IMR-90 (cell line): ENCODE measurements at regions not wholly inside any gene's neighbourhood (a gene's known extent, or its start where the extent isn't known, plus 50 kb on each side); places are given as distances from the start of the nearest gene placed in this dataset.

Source experiments
- ATAC-seq: fragments of 200-7000 bp; cut with Tn5 transposase; 2 replicates; pipeline ENCODE4 v1.9.1; 2020; ENCODE audit warnings: low read depth, mild to moderate bottlenecking, moderate library complexity
- BruUV-seq: library from RNA; stranded (reverse); fragments of 400-500 nt; replicated peaks from 2 replicates; lab custom pipeline; 2021; lab: Mats Ljungman, UMichigan
- CTCF ChIA-PET: fragments of 300-600 bp; formaldehyde crosslinking; extraction: SDS; loops from one replicate; lab custom pipeline; 2021; ENCODE audit warnings: antibody characterized with exemption; lab: Yijun Ruan, JAX
- POLR2A ChIA-PET: fragments of 300-600 bp; sonication (Branson Sonifier 250); formaldehyde crosslinking; loops from one replicate; lab custom pipeline; 2022; ENCODE audit warnings: antibody characterized with exemption; ENCODE audit not compliant: unreplicated experiment; lab: Charles Lee
- DNase-seq: peaks from one replicate; pipeline ENCODE4 v3.0.0; 2013
- H2AFZ ChIP-seq: replicated peaks from 2 replicates; pipeline ENCODE3; 2013; ENCODE audit warnings: low read length, mild to moderate bottlenecking; ENCODE audit not compliant: poor library complexity
- H2AK5ac ChIP-seq: 2 replicates; pipeline ENCODE4 v1.6.1; 2013; ENCODE audit warnings: low read depth, low read length, inconsistent platforms
- H2AK9ac ChIP-seq: replicated peaks from 2 replicates; pipeline ENCODE3; 2013; ENCODE audit warnings: mild to moderate bottlenecking, low read depth, low read length, moderate library complexity; ENCODE audit not compliant: poor library complexity
- H2BK120ac ChIP-seq: 2 replicates; pipeline ENCODE4 v1.6.1; 2013; ENCODE audit warnings: low read depth, low read length, inconsistent platforms
- H2BK15ac ChIP-seq: 3 replicates; pipeline ENCODE4 v1.6.1; 2013; ENCODE audit warnings: low read depth, low read length, inconsistent platforms
- H2BK20ac ChIP-seq: 2 replicates; pipeline ENCODE4 v1.6.1; 2013; ENCODE audit warnings: low read depth, mild to moderate bottlenecking, inconsistent platforms, low read length, moderate library complexity
- H2BK5ac ChIP-seq: 2 replicates; pipeline ENCODE4 v1.6.1; 2013; ENCODE audit warnings: mild to moderate bottlenecking, low read depth, low read length, inconsistent platforms; ENCODE audit not compliant: poor library complexity, severe bottlenecking
- H3K14ac ChIP-seq: replicated peaks from 2 replicates; pipeline ENCODE4 v1.6.1; 2013; ENCODE audit warnings: low read depth, low read length, inconsistent platforms
- H3K18ac ChIP-seq: 2 replicates; pipeline ENCODE4 v1.6.1; 2013; ENCODE audit warnings: low read depth, low read length, control low read depth
- H3K23ac ChIP-seq: 2 replicates; pipeline ENCODE4 v1.6.1; 2013; ENCODE audit warnings: low read depth, low read length, inconsistent platforms
- H3K27ac ChIP-seq: 2 replicates; pipeline ENCODE4 v1.5.1; 2013; ENCODE audit warnings: mild to moderate bottlenecking, control low read depth, low read length; ENCODE audit not compliant: insufficient read depth
- H3K27me3 ChIP-seq: 2 replicates; pipeline ENCODE4 v1.6.1; 2013; ENCODE audit warnings: low read length; ENCODE audit not compliant: control insufficient read depth, insufficient read depth
- H3K36me3 ChIP-seq: 2 replicates; pipeline ENCODE4 v1.6.1; 2013; ENCODE audit warnings: low read length, mixed read lengths; ENCODE audit not compliant: control insufficient read depth, insufficient read depth
- H3K4ac ChIP-seq: 2 replicates; pipeline ENCODE4 v1.6.1; 2013; ENCODE audit warnings: low read depth, low read length, inconsistent platforms
- H3K4me1 ChIP-seq: 2 replicates; pipeline ENCODE4 v1.6.1; 2013; ENCODE audit warnings: low read length, mixed read lengths; ENCODE audit not compliant: control insufficient read depth, insufficient read depth
- H3K4me2 ChIP-seq: 2 replicates; pipeline ENCODE4 v1.6.1; 2013; ENCODE audit warnings: low read depth, mild to moderate bottlenecking, control low read depth, low read length, moderate library complexity
- H3K4me3 ChIP-seq: 2 replicates; pipeline ENCODE4 v1.5.1; 2013; ENCODE audit warnings: low read depth, mild to moderate bottlenecking, control low read depth, low read length, moderate library complexity; ENCODE audit not compliant: insufficient read depth
- H3K56ac ChIP-seq: 2 replicates; pipeline ENCODE4 v1.6.1; 2013; ENCODE audit warnings: low read length, inconsistent platforms; ENCODE audit not compliant: insufficient read depth; ENCODE audit errors: extremely low read depth
- H3K79me1 ChIP-seq, 2 experiments: 2 replicates each; pipeline ENCODE4 v1.6.1; 2013; ENCODE audit warnings: low read length in 2 of 2, inconsistent platforms in 1 of 2, low read depth in 1 of 2
- H3K9ac ChIP-seq: 2 replicates; pipeline ENCODE4 v1.6.1; 2013; ENCODE audit warnings: low read depth, low read length, control low read depth
- H3K9me1 ChIP-seq: 2 replicates; pipeline ENCODE4 v1.6.1; 2013; ENCODE audit warnings: low read length, inconsistent platforms; ENCODE audit not compliant: insufficient read depth
- H3K9me3 ChIP-seq: 2 replicates; pipeline ENCODE4 v1.6.1; 2013; ENCODE audit warnings: low read length; ENCODE audit not compliant: control insufficient read depth, insufficient read depth
- H4K20me1 ChIP-seq: 2 replicates; pipeline ENCODE4 v1.6.1; 2013; ENCODE audit warnings: low read length, inconsistent platforms; ENCODE audit not compliant: insufficient read depth
- H4K5ac ChIP-seq: 2 replicates; pipeline ENCODE4 v1.6.1; 2013; ENCODE audit warnings: mild to moderate bottlenecking, low read depth, low read length, control low read depth
- H4K8ac ChIP-seq, 2 experiments: 2 replicates each; pipeline ENCODE4 v1.6.1; 2013; ENCODE audit warnings: low read depth in 2 of 2, low read length in 2 of 2, control low read depth in 1 of 2, inconsistent platforms in 1 of 2
- H4K91ac ChIP-seq: 2 replicates; pipeline ENCODE4 v1.6.1; 2013; ENCODE audit warnings: low read depth, low read length, inconsistent platforms; ENCODE audit not compliant: insufficient read depth
- CHD1 ChIP-seq: IDR thresholded peaks from 2 replicates; pipeline ENCODE4 v1.6.1; 2012; ENCODE audit warnings: low read depth, low read length, improper control_type of control experiment
- FOS ChIP-seq: fragments of 150-350 bp; IDR thresholded peaks from 2 replicates; pipeline ENCODE4 v1.6.1; 2016; ENCODE audit warnings: low read depth, low read length
- MAFK ChIP-seq: IDR thresholded peaks from 2 replicates; pipeline ENCODE4 v1.6.1; 2012; ENCODE audit warnings: low read depth, low read length, improper control_type of control experiment
- MXI1 ChIP-seq: IDR thresholded peaks from 2 replicates; pipeline ENCODE4 v1.6.1; 2012; ENCODE audit warnings: low read depth, mild to moderate bottlenecking, low read length, moderate library complexity, borderline replicate concordance
- NFE2L2 ChIP-seq: fragments of 150-350 bp; IDR thresholded peaks from 2 replicates; pipeline ENCODE4 v1.6.1; 2016; ENCODE audit warnings: low read depth, mild to moderate bottlenecking, low read length
- RCOR1 ChIP-seq: IDR thresholded peaks from 2 replicates; pipeline ENCODE4 v1.6.1; 2012; ENCODE audit warnings: mild to moderate bottlenecking, low read length, improper control_type of control experiment; ENCODE audit not compliant: insufficient replicate concordance
- RFX5 ChIP-seq: IDR thresholded peaks from 2 replicates; pipeline ENCODE4 v1.8.0; 2012; ENCODE audit warnings: low read depth, mild to moderate bottlenecking, low read length, moderate library complexity
- WGBS, 2 experiments: methylation state at CpG; one replicate each; pipeline versions ENCODE4 v1.1.5 to v1.1.7; 2013; ENCODE audit warnings: missing lambda C conversion rate in 2 of 2; ENCODE audit not compliant: insufficient read length in 1 of 2; ENCODE audit errors: extremely low coverage in 2 of 2; 5-methylcytosine and 5-hydroxymethylcytosine counted together
- dilution Hi-C: fragments of 300-500 bp; cut with HindIII; formaldehyde crosslinking; loops from one replicate; pipeline ENCODE4 v1.14.3; 2018; ENCODE audit warnings: low sequenced_read_pairs; ENCODE audit not compliant: unreplicated experiment
- in situ Hi-C: fragments of 300-500 bp; cut with MboI; formaldehyde crosslinking; loops from 3 replicates; pipeline ENCODE4 v1.14.3; 2019; ENCODE audit warnings: low sequenced_read_pairs, inconsistent platforms, mixed read lengths
- intact Hi-C: fragments of 100-400 bp; cut with micrococcal nuclease; formaldehyde crosslinking; loops from 2 replicates; pipeline ENCODE4 v1.10.0; 2022

DNA sequence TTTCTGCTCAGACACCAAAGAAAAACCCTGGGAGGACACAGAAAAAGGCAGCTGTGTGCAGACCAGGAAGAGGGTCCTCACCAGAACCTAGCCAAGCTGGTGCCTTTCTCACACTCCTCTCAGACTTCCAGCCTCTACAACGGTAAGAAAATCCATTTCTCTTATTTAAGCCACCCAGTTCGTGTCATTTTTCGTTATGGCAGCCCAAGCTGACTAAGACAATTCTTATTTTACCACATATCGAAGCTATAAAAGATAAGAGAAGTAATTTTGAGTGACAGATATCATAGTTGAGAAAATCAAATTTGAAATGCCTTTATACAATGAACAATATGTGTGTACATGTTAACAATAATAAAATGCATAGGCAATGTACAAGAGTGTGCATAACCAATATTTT is 219.5 kb downstream of the CBLN2 start:
- WGBS, 2 experiments, result no CpG with 5 or more reads among the region's 4 CpGs
- Histone ChIP-seq H2BK15ac (no peak overlapping the region), H3K79me1 (no peaks in the 10 kb centered on the region), H2AFZ (no peak overlapping the region), H3K4me2 (no peak overlapping the region), H4K91ac (no peak overlapping the region), H3K14ac (no peak overlapping the region), H3K9ac (no peak overlapping the region), H3K4me3 (no peak overlapping the region), H3K9me3 (peaks cover 4% of the 10 kb centered on the region; the same call in 1 of the 2 replicates), H4K8ac (no peak overlapping the region), H3K23ac (no peak overlapping the region), H4K20me1 (no peaks in the 10 kb centered on the region), H3K9me1 (no peaks in the 10 kb centered on the region), H3K27me3 (no peaks in the 10 kb centered on the region), H2BK120ac (no peak overlapping the region), H2AK5ac (no peak overlapping the region), H2AK9ac (no peak overlapping the region), H2BK20ac (no peak overlapping the region), H3K4ac (no peak overlapping the region), H3K27ac (no peak overlapping the region), H3K18ac (no peak overlapping the region), H3K4me1 (no peaks in the 10 kb centered on the region), H3K36me3 (no peaks in the 10 kb centered on the region), H3K56ac (no peak overlapping the region), H4K5ac (no peak overlapping the region), H2BK5ac (no peak overlapping the region)
- dilution Hi-C loops, result no loop called here
- no peak for DNase-seq
- TF ChIP-seq RCOR1 (no peak), CHD1 (no peak), NFE2L2 (no peak), MXI1 (no peak), RFX5 (no peak), FOS (no peak), MAFK (no peak)
- BruUV-seq, result no TSS peak
- ATAC-seq, result no peak
- ChIA-PET POLR2A (no interaction called here), CTCF (no interaction called here)
- intact Hi-C loops, result no loop called here
- in situ Hi-C loops, result no loop called here
